ENCODE measurements at regions not wholly inside any gene's neighbourhood (a gene's known extent, or its start where the extent isn't known, plus 50 kb on each side); places are given as distances from the start of the nearest gene placed in this dataset.
A peak's percentile ranks its signal among the peaks of the same experiment; 100 is the strongest.

- H3K36me3 ChIP-seq (ENCODE audit: insufficient read depth, low read length) = no peaks in the 10 kb centered on the region
- no peak for ATAC-seq (ENCODE audit: insufficient read depth, low read depth)
- no peak overlapping the region for H3K4me3 ChIP-seq (ENCODE audit: low read depth in 1 of 2, low read length in 2 of 2)
- no peak overlapping the region for H3K9ac ChIP-seq (ENCODE audit: low read depth, low read length)
- H3K27ac ChIP-seq (ENCODE audit: low read length) = no peak overlapping the region
- no peaks in the 10 kb centered on the region for H3K9me3 ChIP-seq (ENCODE audit: insufficient read depth, low read length, severe bottlenecking)
- no peak for TF ChIP-seq EZH2 (IDR thresholded peaks at IDR 0.05; ENCODE audit: borderline replicate concordance, low read depth, low read length, severe bottlenecking)
- TF ChIP-seq CTCF (IDR thresholded peaks at IDR 0.05; ENCODE audit: borderline replicate concordance, extremely low read depth, low read length, poor library complexity, severe bottlenecking) = no peak
- H4K20me1 ChIP-seq (ENCODE audit: insufficient read depth, low read length) = no peaks in the 10 kb centered on the region
- no peaks in the 10 kb centered on the region for H3K4me1 ChIP-seq (ENCODE audit: insufficient read depth, low read length)
- no peak for DNase-seq
- H3K4me2 ChIP-seq (ENCODE audit: insufficient read depth, low read length) = no peak overlapping the region
- no peak overlapping the region for H2AFZ ChIP-seq (ENCODE audit: low read depth, low read length)
- H3K27me3 ChIP-seq (ENCODE audit: insufficient read depth, low read length, poor library complexity) = peaks cover 4% of the 10 kb centered on the region
- H3K79me2 ChIP-seq (ENCODE audit: insufficient read depth, low read length) = no peaks in the 10 kb centered on the region
Measured at GRCh38 chr2:67479261-67479660, 82.1 kb downstream of the ETAA1 start.

- no peak for DNase-seq
- Histone ChIP-seq H3K4me3 (ENCODE audit: low read depth in 1 of 2, low read length in 2 of 2) (no peak overlapping the region), H3K9ac (ENCODE audit: low read depth, low read length) (no peak overlapping the region), H3K9me3 (ENCODE audit: insufficient read depth, low read length, severe bottlenecking) (no peaks in the 10 kb centered on the region), H3K36me3 (ENCODE audit: insufficient read depth, low read length) (no peaks in the 10 kb centered on the region), H4K20me1 (ENCODE audit: insufficient read depth, low read length) (no peaks in the 10 kb centered on the region), H3K27ac (ENCODE audit: low read length) (no peak overlapping the region), H2AFZ (ENCODE audit: low read depth, low read length) (0 out of 2 replicates have a peak overlapping the region, but pooled peaks have one; percentile 3), H3K79me2 (ENCODE audit: insufficient read depth, low read length) (no peaks in the 10 kb centered on the region), H3K27me3 (ENCODE audit: insufficient read depth, low read length, poor library complexity) (no peaks in the 10 kb centered on the region), H3K4me1 (ENCODE audit: insufficient read depth, low read length) (no peaks in the 10 kb centered on the region), H3K4me2 (ENCODE audit: insufficient read depth, low read length) (no peak overlapping the region)
- no peak for ATAC-seq (ENCODE audit: insufficient read depth, low read depth)
- TF ChIP-seq CTCF (IDR thresholded peaks at IDR 0.05; ENCODE audit: borderline replicate concordance, extremely low read depth, low read length, poor library complexity, severe bottlenecking) = no peak
- no peak for TF ChIP-seq EZH2 (IDR thresholded peaks at IDR 0.05; ENCODE audit: borderline replicate concordance, low read depth, low read length, severe bottlenecking)
Measured at GRCh38 chr2:67485431-67485830, 88.3 kb downstream of the ETAA1 start.

- Histone ChIP-seq H4K20me1 (ENCODE audit: insufficient read depth, low read length) (no peaks in the 10 kb centered on the region), H3K9ac (ENCODE audit: low read depth, low read length) (no peak overlapping the region), H3K79me2 (ENCODE audit: insufficient read depth, low read length) (no peaks in the 10 kb centered on the region), H3K4me1 (ENCODE audit: insufficient read depth, low read length) (no peaks in the 10 kb centered on the region), H2AFZ (ENCODE audit: low read depth, low read length) (no peak overlapping the region), H3K27ac (ENCODE audit: low read length) (no peak overlapping the region), H3K4me3 (ENCODE audit: low read depth in 1 of 2, low read length in 2 of 2) (no peak overlapping the region), H3K9me3 (ENCODE audit: insufficient read depth, low read length, severe bottlenecking) (no peaks in the 10 kb centered on the region), H3K4me2 (ENCODE audit: insufficient read depth, low read length) (no peak overlapping the region), H3K36me3 (ENCODE audit: insufficient read depth, low read length) (no peaks in the 10 kb centered on the region), H3K27me3 (ENCODE audit: insufficient read depth, low read length, poor library complexity) (no peaks in the 10 kb centered on the region)
- no peak for TF ChIP-seq CTCF (IDR thresholded peaks at IDR 0.05; ENCODE audit: borderline replicate concordance, extremely low read depth, low read length, poor library complexity, severe bottlenecking)
- no peak for TF ChIP-seq EZH2 (IDR thresholded peaks at IDR 0.05; ENCODE audit: borderline replicate concordance, low read depth, low read length, severe bottlenecking)
- DNase-seq (no peak), ATAC-seq (ENCODE audit: insufficient read depth, low read depth) (no peak)
Measured at GRCh38 chr2:67486041-67486796, 89.1 kb downstream of the ETAA1 start.

All from DND-41 (cell line).